ENCODE measurements at regions not wholly inside any gene's neighbourhood (a gene's known extent, or its start where the extent isn't known, plus 50 kb on each side); places are given as distances from the start of the nearest gene placed in this dataset.

DNA sequence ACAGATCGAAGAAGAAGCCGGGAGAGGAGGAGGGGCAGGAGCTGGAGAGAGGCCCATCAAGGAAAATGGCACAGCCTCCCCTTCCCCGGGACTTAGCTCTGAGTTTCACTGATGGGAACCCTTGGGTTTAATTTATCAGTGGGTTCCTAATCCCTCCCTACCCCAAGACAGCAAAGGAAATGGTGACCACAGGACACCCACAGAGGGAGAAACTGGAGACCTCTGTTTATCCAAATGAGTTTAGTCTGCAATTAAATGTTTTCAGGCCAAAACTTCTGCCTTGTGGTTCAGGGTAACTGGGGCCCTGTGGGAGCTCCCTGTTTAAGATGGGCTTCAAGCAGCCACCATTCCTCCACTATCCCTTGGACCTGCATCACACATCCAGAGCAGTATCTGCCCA is 190.8 kb upstream of the TOPAZ1 start:
- TF ChIP-seq, protein P1, sequence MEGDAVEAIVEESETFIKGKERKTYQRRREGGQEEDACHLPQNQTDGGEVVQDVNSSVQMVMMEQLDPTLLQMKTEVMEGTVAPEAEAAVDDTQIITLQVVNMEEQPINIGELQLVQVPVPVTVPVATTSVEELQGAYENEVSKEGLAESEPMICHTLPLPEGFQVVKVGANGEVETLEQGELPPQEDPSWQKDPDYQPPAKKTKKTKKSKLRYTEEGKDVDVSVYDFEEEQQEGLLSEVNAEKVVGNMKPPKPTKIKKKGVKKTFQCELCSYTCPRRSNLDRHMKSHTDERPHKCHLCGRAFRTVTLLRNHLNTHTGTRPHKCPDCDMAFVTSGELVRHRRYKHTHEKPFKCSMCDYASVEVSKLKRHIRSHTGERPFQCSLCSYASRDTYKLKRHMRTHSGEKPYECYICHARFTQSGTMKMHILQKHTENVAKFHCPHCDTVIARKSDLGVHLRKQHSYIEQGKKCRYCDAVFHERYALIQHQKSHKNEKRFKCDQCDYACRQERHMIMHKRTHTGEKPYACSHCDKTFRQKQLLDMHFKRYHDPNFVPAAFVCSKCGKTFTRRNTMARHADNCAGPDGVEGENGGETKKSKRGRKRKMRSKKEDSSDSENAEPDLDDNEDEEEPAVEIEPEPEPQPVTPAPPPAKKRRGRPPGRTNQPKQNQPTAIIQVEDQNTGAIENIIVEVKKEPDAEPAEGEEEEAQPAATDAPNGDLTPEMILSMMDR (IDR thresholded peaks at IDR 0.05), result no peak
- no peak for TF ChIP-seq POLR2A (IDR thresholded peaks at IDR 0.05)
